MG63 (cell line): ENCODE measurements at regions not wholly inside any gene's neighbourhood (a gene's known extent, or its start where the extent isn't known, plus 50 kb on each side); places are given as distances from the start of the nearest gene placed in this dataset.
A peak's percentile ranks its signal among the peaks of the same experiment; 100 is the strongest.

Experiments
- DNase-seq: peaks from one replicate; pipeline ENCODE4 v3.0.0-alpha.2; 2020
- H3K27me3 ChIP-seq: fragments of 250-450 bp; sonication (Bioruptor Pico); 2 replicates; pipeline ENCODE4 v1.5.1; 2020; ENCODE audit warnings: mild to moderate bottlenecking, moderate library complexity
- H3K36me3 ChIP-seq: fragments of 250-450 bp; sonication (Bioruptor Pico); 2 replicates; pipeline ENCODE4 v1.5.1; 2020; ENCODE audit warnings: mild to moderate bottlenecking, moderate library complexity
- H3K4me3 ChIP-seq: fragments of 250-450 bp; sonication (Bioruptor Pico); 2 replicates; pipeline ENCODE4 v1.5.1; 2020; ENCODE audit warnings: mild to moderate bottlenecking, moderate library complexity
- H3K9me3 ChIP-seq: fragments of 250-450 bp; sonication (Bioruptor Pico); 2 replicates; pipeline ENCODE4 v1.5.1; 2020; ENCODE audit warnings: mild to moderate bottlenecking, moderate library complexity

DNA sequence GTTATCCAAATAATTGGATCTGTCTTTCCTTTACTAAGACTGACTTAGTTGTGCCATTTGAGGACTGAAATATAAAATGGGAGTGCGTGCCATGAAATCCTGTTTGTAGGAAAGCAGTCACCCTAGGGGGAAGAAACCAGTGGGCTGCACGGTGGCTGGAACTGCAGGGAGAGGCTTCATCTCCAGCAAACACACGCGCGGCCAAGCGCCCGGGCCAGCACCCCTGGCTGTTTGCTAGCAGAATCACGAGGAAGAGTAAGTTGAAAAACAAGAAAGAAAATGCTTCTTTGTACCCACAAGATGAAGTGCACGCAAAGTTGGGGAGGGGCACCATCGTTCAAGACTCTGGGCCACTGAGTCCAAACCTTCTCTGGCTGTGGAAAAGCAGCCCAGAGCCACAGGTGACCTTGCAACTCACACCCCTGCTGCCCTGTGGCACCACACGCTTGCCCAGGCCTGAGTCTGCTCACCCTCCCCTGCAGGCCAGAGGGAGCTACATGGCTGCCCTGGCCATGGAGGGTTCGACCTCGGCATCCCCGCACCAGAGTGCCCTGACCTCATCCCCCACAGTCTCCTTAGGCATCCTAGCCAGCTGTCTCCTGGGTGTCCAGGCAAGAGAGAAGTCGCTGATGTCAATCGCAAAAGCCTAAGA, 55.2 kb downstream of the IRX2 start:
- Histone ChIP-seq H3K27me3 (0 out of 2 replicates have a peak, but pooled peaks cover 2% of the 10 kb centered on the region), H3K36me3 (no peaks in the 10 kb centered on the region), H3K4me3 (no peak overlapping the region), H3K9me3 (peaks cover 19% of the 10 kb centered on the region)
- DNase-seq: no peak

DNA sequence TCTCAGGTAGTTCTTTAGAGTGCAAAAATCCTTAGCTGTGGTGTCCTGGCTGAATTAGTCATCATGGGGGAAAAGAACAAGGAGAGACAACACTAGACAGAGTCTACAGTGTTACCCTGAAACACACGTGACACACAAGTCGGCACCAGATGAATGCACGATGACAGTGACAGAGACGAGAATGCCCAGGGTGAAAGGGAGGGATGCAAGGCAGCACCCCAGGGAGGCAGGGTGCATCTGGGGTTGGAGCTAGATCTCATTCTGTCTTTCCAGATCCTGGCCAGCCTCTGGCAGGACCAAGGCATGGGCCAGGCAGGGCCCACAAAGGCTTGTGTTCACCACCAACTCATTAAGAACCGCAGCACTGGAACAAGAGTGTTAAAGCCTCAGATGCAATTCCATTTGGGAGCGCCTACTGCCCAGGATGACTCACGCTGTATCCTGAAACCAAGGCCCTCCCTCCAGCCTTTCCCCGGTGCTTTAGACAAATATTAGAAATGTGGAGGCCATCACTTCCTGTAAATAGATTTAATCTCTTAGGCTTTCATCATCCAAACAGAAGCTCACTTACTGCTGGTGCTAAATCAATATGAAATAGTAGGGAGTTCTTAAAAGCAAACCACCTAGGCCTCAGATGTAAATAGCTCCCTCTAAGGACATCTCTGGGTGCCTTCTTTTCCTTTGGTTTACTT, 56.1 kb downstream of the IRX2 start:
- H3K36me3 ChIP-seq: no peaks in the 10 kb centered on the region
- peaks cover 24% of the 10 kb centered on the region for H3K9me3 ChIP-seq
- H3K27me3 ChIP-seq: peaks cover 8% of the 10 kb centered on the region
- no peak overlapping the region for H3K4me3 ChIP-seq
- peak; percentile 66 for DNase-seq

DNA sequence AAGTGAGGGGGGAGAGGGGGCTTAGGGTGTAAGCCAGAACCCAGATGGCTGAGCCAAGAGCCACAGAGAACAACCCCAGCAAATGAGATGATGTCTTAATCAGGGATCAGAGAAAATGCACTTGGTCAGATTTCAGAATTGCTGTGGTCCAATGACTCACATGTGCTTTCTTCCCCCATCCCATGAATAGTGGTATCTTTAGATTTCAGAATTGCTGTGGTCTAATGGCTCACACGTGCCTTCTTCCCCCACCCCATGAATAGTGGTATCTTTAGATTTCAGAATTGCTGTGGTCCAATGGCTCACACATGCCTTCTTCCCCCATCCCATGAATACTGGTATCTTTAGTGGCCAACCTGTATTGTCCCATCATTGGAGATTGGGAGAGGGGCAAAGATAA, 59.9 kb downstream of the IRX2 start:
- H3K4me3 ChIP-seq: no peak overlapping the region
- peaks cover 8% of the 10 kb centered on the region for H3K27me3 ChIP-seq
- no peak for DNase-seq
- peaks cover 24% of the 10 kb centered on the region for H3K9me3 ChIP-seq
- H3K36me3 ChIP-seq: no peaks in the 10 kb centered on the region

DNA sequence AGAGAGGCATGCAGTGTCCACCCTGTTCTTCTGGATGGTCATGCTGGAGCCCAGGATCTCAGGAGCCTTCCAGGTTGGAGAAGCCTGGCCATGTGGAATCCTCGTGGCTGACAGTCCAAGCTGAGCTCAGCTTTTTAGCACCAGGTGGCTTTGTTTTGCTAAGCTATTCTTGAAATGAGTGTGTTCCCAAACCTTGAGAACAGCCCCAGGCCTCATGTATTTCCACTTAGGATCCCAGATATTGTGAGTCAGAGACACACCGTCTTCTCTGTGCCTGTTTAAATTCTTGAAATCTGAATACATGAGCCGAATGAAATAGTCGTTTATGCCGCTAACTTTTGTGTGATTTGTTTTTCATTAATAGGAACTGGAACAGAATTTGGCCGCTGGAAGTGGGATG, 61.2 kb downstream of the IRX2 start:
- Histone ChIP-seq H3K4me3 (no peak overlapping the region), H3K27me3 (peaks cover 8% of the 10 kb centered on the region), H3K9me3 (peaks cover 24% of the 10 kb centered on the region), H3K36me3 (no peaks in the 10 kb centered on the region)
- no peak for DNase-seq

DNA sequence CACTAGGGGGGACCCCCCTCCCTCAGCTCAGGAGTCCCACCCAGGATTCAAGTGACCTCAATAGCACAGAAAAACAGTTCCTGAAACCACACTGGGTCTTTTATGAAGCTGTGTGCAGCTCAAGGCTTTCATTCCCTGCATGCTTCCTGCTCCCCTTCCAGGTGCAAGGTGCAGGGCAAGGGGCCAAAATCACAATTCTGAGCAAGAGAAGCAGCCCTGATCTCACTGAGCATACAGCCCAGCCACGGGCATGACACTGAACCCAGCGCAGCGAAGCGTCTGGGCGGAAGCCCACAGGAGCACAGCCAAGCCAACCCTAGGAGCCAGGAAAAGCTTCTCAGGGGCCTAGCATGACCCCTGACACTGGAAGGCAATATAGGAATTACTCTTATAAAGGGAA, 62.9 kb downstream of the IRX2 start:
- no peak for DNase-seq
- peaks cover 23% of the 10 kb centered on the region for H3K9me3 ChIP-seq
- H3K27me3 ChIP-seq: peaks cover 18% of the 10 kb centered on the region
- no peaks in the 10 kb centered on the region for H3K36me3 ChIP-seq
- no peak overlapping the region for H3K4me3 ChIP-seq

DNA sequence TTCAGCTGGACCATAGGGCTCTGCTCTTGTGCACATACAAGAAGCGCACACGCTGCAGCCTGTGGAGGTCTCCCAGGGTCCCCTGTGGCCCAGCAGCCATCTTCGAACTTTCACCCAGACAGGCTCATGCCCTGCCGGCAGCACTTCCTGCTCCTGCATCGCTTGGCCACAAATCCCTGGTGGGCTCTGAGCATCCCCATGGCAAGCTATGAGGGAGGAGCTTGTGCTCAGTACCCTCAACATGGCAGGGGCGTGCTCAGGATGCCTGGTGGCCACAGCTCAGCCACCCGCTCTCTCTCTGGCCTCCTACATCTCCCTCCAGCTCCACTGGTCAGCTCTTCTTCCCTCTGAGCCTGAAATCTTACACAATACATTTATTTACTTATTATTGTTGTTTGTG, 63.7 kb downstream of the IRX2 start:
- Histone ChIP-seq H3K9me3 (peaks cover 20% of the 10 kb centered on the region), H3K27me3 (peaks cover 26% of the 10 kb centered on the region), H3K36me3 (no peaks in the 10 kb centered on the region), H3K4me3 (no peak overlapping the region)
- no peak for DNase-seq

DNA sequence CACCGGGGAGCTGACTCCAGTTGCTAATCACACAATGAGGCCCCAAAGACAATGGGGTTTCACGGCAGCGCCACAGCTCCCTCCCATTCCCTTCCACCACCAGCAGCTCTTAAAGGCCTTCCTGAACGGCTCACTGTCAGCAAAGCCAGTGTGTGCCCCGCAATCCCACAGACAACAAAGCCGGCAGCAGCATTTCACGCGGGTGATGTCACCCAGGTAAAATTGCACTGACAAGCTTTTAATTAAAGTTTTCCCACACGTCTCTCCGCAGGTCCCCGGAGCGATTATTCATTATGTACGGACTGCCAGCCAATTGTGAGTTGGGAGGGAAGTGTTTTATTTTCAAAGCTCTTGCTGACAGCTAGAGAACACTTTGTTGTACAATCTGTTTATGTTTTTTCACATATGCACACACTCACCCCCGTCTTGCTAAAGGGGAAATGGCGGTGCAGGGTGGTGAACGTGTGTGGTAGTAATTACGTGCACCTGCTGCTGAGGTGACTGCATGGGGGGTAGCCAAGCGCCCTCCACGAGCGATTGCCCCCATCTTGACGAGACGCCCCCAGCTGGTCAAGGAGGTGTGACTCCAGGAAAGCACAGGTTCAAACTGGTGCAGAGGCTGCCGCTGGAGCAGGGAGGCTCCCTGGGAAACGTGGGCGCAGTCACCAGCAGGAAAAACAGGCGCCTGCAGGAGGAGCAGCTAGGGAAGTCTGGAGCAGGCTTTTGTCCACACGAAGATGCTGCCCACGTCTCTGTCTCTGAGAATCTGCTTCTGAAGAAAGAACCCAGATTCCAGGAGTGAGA, 65.0 kb downstream of the IRX2 start:
- Histone ChIP-seq H3K36me3 (no peaks in the 10 kb centered on the region), H3K9me3 (peaks cover 8% of the 10 kb centered on the region), H3K27me3 (peaks cover 33% of the 10 kb centered on the region), H3K4me3 (no peak overlapping the region)
- DNase-seq: no peak

DNA sequence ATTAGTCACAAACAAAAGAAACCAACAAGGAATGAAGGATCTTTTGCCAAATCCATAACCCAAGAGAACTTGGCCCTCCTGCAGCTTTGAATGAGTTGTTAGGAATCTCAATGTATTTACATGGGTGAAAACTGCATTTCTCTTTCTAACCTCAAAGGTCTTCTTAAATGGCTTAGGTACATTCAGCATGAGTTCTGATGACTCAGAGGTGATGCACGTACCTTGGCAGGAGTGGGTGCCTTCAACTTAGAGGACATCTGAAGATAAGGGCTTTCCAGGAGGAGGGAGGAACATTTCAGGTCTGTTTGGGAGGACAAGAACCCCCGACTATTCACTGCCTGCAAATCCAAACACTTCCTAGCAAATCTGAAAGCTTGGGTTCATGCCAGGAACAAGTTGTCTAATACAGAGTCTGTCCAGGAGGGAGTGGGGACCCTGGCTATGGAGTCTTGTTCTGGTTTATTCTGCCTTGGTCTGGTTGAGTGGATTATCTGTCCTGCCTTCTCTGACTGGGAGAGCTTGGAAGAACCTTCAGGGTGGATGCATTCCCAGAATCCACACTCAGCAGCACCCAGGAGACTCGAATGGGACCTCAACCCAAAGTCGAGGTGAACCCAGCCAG, 65.7 kb downstream of the IRX2 start:
- H3K9me3 ChIP-seq: peaks cover under 1% of the 10 kb centered on the region
- DNase-seq: peak; percentile 90
- H3K4me3 ChIP-seq: no peak overlapping the region
- H3K27me3 ChIP-seq: peaks cover 32% of the 10 kb centered on the region
- H3K36me3 ChIP-seq: no peaks in the 10 kb centered on the region

DNA sequence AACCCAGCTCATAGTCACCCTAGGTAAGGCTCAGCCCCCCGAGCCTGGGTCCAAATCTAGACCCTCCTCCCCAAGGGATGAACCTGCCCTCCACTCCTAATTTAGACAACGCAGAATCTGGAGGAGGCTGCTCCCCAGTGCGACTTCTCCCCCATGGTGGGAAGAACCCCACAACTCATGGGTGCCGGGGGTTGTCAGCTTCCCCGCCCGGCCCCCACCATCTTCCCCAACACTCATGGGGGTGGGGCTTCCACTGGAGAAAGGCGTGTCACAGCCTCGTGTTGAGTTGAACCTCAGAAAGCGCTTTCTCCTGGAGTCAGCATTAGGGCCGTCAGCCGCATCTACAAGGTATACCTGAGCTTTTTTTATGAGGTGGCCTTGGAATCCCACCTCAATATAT, 66.9 kb downstream of the IRX2 start:
- H3K4me3 ChIP-seq: no peak overlapping the region
- DNase-seq: no peak

DNA sequence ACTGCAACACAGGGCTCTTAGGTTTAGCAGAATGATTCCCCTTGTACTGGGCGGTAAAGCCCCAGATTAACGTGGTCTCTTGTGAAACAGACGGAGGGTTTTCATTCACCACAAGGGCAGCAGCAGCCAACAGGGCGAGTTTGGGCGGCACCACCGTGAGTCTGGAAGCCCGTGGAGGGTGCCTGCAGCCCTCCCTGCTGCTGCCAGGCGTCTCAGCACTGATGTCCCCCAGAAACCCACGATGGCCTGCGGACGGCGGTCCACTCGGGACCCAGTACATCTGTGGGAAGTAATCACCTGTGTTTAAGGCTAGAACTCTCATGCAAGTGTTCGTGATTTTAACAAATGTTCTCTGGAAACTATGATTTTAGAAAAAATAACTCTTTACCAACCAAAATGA, 67.8 kb downstream of the IRX2 start:
- no peak for DNase-seq
- Histone ChIP-seq H3K27me3 (peaks cover 35% of the 10 kb centered on the region), H3K9me3 (no peaks in the 10 kb centered on the region), H3K36me3 (no peaks in the 10 kb centered on the region), H3K4me3 (no peak overlapping the region)

More for the DNA sequence above, 66.9 kb downstream of the IRX2 start:
- peaks cover 30% of the 10 kb centered on the region for H3K27me3 ChIP-seq
- no peaks in the 10 kb centered on the region for H3K36me3 ChIP-seq
- H3K9me3 ChIP-seq: no peaks in the 10 kb centered on the region

DNA sequence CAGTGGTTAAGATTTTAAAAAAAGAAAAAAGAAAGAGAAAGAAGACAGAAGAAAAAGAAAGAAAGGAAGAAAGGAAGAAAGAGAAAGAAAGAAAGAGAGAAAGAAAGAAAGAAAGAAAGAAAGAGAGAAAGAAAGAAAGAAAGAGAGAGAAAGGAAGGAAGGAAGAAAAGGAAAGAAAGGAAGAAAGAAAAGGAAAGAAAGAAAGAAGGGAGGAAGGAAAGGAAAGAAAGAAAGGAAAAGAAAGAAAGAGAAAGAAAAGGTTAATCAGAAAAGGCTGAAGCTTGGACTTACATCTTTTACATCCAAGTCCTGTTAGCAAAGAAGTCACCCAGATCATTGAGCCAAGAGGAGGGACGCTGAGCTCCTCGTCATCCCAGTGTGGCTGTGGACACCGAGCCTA, 70.0 kb downstream of the IRX2 start:
- Histone ChIP-seq H3K36me3 (no peaks in the 10 kb centered on the region), H3K27me3 (peaks cover 35% of the 10 kb centered on the region), H3K9me3 (peaks cover 4% of the 10 kb centered on the region; the same call in 1 of the 2 replicates), H3K4me3 (no peak overlapping the region)
- no peak for DNase-seq

DNA sequence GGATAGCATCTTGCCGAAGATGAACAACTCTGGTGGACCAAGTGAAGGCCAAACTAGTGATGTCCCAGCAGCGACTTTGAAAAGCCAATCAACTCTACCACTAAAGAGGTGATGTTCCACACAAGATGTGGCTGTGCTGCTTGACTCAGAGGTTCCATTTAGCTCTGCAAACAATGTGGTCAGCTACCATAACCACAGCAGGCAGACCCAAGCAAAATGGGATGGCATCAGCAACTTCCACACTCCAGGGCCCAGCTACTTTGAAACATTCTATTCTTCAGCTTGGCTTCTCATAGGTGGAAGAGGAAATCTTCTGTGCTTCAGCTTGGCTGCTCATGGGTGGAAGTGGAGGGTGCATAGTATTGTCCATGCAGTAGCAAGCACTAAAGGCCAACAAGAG, 70.5 kb downstream of the IRX2 start:
- H3K36me3 ChIP-seq: no peaks in the 10 kb centered on the region

DNA sequence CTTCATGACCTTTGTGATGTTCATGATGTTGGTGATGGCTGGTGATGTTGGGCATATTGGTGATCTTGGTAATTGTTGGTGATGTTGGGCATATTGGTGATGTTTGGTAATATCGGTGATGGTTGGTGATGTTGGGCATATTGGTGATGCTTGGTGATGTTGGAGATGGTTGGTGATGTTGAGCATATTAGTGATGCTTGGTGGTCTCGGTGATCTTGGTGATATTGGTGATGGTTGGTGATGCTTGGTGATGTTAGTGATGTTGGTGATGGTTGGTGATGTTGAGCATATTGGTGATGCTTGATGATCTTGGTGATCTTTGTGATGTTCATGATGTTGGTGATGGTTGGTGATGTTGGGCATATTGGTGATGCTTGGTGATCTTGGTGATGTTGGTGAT, 73.8 kb downstream of the IRX2 start:
- H3K36me3 ChIP-seq: no peaks in the 10 kb centered on the region
- H3K4me3 ChIP-seq: no peak overlapping the region
- no peak for DNase-seq
- peaks cover 29% of the 10 kb centered on the region for H3K27me3 ChIP-seq
- H3K9me3 ChIP-seq: peaks cover 4% of the 10 kb centered on the region; the same call in 1 of the 2 replicates

More for the DNA sequence above, 70.5 kb downstream of the IRX2 start:
- Histone ChIP-seq H3K9me3 (peaks cover 4% of the 10 kb centered on the region; the same call in 1 of the 2 replicates), H3K4me3 (no peak overlapping the region), H3K27me3 (peaks cover 35% of the 10 kb centered on the region)
- DNase-seq: no peak

DNA sequence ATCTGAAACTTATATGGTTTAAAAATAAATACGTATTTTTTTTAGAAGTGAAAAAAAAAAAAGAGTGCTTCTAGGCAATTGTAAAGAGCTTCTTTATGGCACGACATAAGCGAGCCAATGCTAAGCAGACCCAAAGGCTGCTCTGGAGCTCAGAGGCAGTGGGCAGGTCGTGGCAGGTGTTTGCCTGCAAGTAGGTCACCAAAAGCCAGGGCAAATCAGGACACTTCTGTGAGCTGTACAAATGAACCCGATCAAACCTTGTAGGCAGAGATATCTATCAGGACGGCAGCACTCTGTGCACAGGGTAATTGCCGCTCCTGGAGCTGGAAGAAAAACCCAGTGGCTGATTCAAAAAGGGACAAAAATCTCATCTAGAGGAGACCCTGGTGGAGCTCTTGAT, 75.9 kb downstream of the IRX2 start:
- no peak overlapping the region for H3K4me3 ChIP-seq
- H3K27me3 ChIP-seq: peaks cover 18% of the 10 kb centered on the region
- peaks cover 4% of the 10 kb centered on the region; the same call in 1 of the 2 replicates for H3K9me3 ChIP-seq
- no peak for DNase-seq
- H3K36me3 ChIP-seq: no peaks in the 10 kb centered on the region

DNA sequence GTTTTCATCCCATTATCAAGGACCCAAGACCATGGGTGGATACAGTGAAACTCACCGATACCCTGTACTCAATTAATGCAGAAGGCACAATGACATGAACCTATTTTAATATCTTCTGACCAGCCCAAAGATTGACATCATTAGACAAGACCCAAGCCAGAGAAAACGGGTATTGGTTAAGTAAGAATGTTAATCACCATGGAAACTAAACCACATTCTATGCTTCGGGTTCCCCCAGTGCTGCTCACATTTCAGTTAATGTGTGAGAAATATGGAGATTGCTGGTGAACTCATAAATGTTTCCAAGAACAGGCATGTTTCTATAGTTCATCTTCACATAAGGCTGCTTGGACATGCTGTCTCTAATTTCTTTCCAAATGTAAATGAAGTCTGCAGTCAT, 77.0 kb downstream of the IRX2 start:
- no peak for DNase-seq
- peaks cover 18% of the 10 kb centered on the region for H3K27me3 ChIP-seq
- H3K36me3 ChIP-seq: no peaks in the 10 kb centered on the region
- no peak overlapping the region for H3K4me3 ChIP-seq
- H3K9me3 ChIP-seq: peaks cover 4% of the 10 kb centered on the region; the same call in 1 of the 2 replicates

DNA sequence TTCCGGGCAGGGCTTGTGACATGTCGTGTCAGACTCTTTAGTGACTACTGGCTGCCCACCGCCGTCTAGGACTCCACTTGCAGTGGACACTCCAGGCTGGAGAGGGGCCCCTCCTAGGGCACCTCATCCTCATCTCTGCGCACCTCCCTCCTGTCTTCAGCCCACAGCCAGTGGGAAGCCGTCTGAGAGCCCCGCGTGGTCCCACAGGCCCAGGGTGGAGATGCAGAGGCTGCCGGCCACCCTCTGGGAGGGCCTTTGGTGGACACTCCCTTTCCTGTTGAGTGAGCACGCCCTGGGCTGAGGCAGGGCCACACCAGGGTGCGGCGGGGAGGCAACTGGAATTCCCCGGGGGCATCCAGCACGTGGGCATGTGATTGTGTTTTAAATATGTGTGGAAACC, 80.5 kb downstream of the IRX2 start:
- Histone ChIP-seq H3K4me3 (no peak overlapping the region), H3K36me3 (no peaks in the 10 kb centered on the region), H3K9me3 (no peaks in the 10 kb centered on the region), H3K27me3 (peaks cover 13% of the 10 kb centered on the region)
- no peak for DNase-seq

DNA sequence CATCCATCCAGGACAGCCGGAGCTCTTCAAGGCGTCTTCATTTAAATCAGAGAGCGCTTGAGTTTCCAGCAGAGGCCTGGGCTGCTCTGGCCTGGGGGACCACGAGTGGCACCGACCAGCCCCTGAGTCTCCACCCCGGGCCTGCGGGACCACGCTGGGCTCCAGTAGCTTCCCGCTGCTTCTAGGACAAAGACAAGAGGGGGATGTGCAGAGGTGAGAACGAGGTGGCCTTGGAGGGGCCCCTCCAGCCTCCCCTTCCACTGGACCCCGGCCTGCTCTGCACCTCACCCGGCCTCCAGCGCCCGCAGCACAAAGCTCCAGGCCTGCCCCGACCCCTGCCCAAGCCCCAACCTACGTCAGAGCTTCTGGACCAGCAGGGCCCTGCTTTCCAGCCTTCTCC, 81.6 kb downstream of the IRX2 start:
- Histone ChIP-seq H3K27me3 (peaks cover 13% of the 10 kb centered on the region), H3K36me3 (no peaks in the 10 kb centered on the region), H3K9me3 (no peaks in the 10 kb centered on the region), H3K4me3 (no peak overlapping the region)
- DNase-seq: no peak
